ENCODE measurements at regions not wholly inside any gene's neighbourhood (a gene's known extent, or its start where the extent isn't known, plus 50 kb on each side); places are given as distances from the start of the nearest gene placed in this dataset.

DNA sequence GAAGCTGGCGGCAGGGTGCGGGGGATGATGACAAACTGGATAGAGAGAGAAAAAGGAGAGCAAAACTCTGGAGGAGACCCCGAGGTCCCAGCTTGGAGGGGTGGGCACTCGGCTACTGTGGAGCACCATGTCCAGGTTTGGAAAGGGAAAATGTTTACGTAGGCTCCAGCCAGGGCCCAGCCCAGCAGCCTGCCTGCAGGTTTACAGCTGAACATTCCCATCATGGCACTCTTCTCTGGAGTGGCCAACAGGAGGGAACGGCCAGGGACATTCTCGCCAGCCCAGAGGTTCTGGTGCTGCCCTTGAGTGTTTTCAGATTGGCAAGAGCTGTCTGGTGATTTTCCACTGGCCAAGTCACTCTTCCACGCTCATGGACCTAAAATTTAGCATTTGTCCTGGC lies 262.9 kb upstream of the TCF4 start:
- no peak for TF ChIP-seq EZH2 (optimal IDR thresholded peaks at IDR 0.05; ENCODE audit: low read depth, low read length)
- TF ChIP-seq, protein P1, sequence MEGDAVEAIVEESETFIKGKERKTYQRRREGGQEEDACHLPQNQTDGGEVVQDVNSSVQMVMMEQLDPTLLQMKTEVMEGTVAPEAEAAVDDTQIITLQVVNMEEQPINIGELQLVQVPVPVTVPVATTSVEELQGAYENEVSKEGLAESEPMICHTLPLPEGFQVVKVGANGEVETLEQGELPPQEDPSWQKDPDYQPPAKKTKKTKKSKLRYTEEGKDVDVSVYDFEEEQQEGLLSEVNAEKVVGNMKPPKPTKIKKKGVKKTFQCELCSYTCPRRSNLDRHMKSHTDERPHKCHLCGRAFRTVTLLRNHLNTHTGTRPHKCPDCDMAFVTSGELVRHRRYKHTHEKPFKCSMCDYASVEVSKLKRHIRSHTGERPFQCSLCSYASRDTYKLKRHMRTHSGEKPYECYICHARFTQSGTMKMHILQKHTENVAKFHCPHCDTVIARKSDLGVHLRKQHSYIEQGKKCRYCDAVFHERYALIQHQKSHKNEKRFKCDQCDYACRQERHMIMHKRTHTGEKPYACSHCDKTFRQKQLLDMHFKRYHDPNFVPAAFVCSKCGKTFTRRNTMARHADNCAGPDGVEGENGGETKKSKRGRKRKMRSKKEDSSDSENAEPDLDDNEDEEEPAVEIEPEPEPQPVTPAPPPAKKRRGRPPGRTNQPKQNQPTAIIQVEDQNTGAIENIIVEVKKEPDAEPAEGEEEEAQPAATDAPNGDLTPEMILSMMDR (IDR thresholded peaks at IDR 0.05; ENCODE audit: low read length): no peak
- TF ChIP-seq EZH2phosphoT487 (IDR thresholded peaks at IDR 0.05; ENCODE audit: low read length): no peak

Data from MM.1S (cell line).